ENCODE measurements at regions not wholly inside any gene's neighbourhood (a gene's known extent, or its start where the extent isn't known, plus 50 kb on each side); places are given as distances from the start of the nearest gene placed in this dataset.

DNA sequence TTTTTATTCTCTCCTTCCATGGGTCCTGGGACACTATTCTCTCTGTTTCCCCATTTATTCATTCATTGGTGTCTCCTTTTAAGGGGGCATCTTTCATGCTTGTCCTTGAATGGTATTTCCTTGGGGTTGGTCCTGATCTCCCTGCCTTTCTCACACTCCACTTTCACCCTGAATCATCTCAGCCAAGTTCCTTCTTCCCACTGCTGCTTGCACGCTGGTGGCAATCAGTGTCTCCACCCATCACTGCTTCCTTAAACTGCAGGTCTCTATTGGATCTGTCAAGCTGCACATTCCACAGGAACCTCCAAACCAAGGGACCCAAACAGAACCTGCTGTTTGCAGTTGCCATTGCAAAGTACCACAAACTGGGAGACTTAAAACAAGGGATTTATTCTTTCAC is 89.3 kb upstream of the SDK2 start:
- ChIA-PET CTCF (no interaction called here), POLR2A (no interaction called here)
- Histone ChIP-seq H3K4me3 (ENCODE audit: low read depth, low read length) (no peak overlapping the region), H3K27me3 (ENCODE audit: control insufficient read depth, insufficient read depth, low read length) (no peaks in the 10 kb centered on the region), H3K36me3 (ENCODE audit: control insufficient read depth, insufficient read depth, low read length) (no peaks in the 10 kb centered on the region)
- no peak for DNase-seq (ENCODE audit: low read depth)
- TF ChIP-seq, protein P1, sequence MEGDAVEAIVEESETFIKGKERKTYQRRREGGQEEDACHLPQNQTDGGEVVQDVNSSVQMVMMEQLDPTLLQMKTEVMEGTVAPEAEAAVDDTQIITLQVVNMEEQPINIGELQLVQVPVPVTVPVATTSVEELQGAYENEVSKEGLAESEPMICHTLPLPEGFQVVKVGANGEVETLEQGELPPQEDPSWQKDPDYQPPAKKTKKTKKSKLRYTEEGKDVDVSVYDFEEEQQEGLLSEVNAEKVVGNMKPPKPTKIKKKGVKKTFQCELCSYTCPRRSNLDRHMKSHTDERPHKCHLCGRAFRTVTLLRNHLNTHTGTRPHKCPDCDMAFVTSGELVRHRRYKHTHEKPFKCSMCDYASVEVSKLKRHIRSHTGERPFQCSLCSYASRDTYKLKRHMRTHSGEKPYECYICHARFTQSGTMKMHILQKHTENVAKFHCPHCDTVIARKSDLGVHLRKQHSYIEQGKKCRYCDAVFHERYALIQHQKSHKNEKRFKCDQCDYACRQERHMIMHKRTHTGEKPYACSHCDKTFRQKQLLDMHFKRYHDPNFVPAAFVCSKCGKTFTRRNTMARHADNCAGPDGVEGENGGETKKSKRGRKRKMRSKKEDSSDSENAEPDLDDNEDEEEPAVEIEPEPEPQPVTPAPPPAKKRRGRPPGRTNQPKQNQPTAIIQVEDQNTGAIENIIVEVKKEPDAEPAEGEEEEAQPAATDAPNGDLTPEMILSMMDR (IDR thresholded peaks at IDR 0.05; ENCODE audit: insufficient read depth, low read depth, low read length): no peak

DNA sequence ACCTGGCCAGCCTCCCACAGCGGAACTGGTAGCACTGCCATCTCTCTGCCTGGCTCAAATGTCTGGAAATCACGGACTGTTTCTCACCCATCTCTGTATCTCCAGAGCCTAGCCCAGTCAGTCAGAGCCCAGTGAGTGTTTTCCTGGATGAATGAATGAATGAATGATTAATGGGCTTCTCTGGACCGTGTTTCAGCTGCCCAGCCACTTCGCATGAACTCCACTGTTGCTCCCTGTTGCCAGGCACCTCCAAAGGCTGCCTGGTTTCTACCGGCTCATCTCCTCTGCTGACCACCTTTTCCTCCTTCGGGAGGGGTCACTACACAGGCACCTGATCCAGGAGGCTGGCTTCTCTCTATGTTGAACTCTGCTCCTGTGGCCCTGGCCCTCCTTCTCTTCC is 91.0 kb upstream of the SDK2 start:
- Histone ChIP-seq H3K4me3 (ENCODE audit: low read depth, low read length) (no peak overlapping the region), H3K27me3 (ENCODE audit: control insufficient read depth, insufficient read depth, low read length) (no peaks in the 10 kb centered on the region), H3K36me3 (ENCODE audit: control insufficient read depth, insufficient read depth, low read length) (no peaks in the 10 kb centered on the region)
- TF ChIP-seq, protein P1 (IDR thresholded peaks at IDR 0.05; ENCODE audit: insufficient read depth, low read depth, low read length): no peak
- ChIA-PET CTCF (no interaction called here), POLR2A (no interaction called here)
- no peak for DNase-seq (ENCODE audit: low read depth)

DNA sequence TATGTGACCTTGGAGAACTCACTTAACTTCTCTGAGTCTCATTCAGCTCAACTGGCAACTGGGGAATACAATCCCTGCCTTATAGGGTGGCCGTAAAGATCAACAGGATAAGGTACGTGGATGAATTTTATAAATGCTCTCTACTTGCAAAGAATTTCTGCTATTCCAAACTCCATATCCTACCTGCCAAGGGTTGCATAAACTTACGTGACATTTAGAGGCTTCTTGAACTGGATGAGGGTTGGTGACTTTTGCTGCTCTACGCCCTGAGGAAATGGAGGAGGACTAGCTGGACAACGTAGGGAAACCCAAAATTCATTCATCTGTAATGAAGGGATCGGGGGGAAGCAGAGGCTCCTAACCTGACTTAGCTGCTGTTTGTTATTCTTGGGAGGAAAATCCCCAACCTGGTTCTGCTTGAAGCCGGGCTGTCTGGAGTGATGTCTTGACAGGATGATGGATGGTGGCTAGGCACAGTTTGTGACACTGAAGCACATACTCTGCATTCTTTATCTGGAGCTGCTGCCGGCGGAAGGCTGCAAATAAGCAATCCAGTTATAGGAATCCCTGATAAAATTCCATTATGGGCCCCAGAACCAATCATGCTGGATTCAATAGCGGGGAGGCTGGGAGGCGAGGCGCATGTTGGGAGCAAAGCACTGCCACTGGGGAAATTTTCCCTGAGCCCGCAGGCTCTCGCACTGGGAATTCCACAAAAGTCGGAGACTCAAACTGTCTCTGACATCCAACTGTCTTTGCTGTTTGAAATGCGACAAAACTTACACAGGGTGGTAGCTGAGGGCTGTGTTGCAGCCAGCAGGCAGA is 94.7 kb upstream of the SDK2 start:
- TF ChIP-seq, protein P1 (IDR thresholded peaks at IDR 0.05; ENCODE audit: insufficient read depth, low read depth, low read length): no peak
- Histone ChIP-seq H3K27me3 (ENCODE audit: control insufficient read depth, insufficient read depth, low read length) (no peaks in the 10 kb centered on the region), H3K4me3 (ENCODE audit: low read depth, low read length) (no peak overlapping the region), H3K36me3 (ENCODE audit: control insufficient read depth, insufficient read depth, low read length) (no peaks in the 10 kb centered on the region)
- DNase-seq (ENCODE audit: low read depth): no peak
- ChIA-PET CTCF (no interaction called here), POLR2A (no interaction called here)

DNA sequence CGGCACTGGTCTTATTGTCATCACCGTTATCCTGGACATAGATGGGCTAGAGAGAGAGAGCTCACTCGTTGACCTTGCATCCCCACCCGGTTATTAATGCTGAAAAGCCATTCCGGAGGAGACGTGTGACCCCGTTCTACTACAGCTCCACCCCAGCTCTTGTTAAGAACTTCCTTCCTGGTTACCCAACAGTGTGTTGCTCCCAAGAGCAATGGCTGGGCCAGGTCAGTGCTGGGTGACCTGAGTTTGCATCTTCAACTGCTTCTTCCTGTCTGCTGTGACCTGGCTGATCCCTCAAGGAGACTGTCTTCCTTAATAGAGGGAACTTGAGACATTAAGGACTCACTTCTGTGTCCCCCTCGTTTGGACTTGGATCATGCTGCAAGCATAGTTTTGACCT is 96.1 kb upstream of the SDK2 start:
- Histone ChIP-seq H3K36me3 (ENCODE audit: control insufficient read depth, insufficient read depth, low read length) (no peaks in the 10 kb centered on the region), H3K27me3 (ENCODE audit: control insufficient read depth, insufficient read depth, low read length) (no peaks in the 10 kb centered on the region), H3K4me3 (ENCODE audit: low read depth, low read length) (no peak overlapping the region)
- TF ChIP-seq, protein P1 (IDR thresholded peaks at IDR 0.05; ENCODE audit: insufficient read depth, low read depth, low read length): no peak
- ChIA-PET POLR2A (no interaction called here), CTCF (no interaction called here)
- no peak for DNase-seq (ENCODE audit: low read depth)

DNA sequence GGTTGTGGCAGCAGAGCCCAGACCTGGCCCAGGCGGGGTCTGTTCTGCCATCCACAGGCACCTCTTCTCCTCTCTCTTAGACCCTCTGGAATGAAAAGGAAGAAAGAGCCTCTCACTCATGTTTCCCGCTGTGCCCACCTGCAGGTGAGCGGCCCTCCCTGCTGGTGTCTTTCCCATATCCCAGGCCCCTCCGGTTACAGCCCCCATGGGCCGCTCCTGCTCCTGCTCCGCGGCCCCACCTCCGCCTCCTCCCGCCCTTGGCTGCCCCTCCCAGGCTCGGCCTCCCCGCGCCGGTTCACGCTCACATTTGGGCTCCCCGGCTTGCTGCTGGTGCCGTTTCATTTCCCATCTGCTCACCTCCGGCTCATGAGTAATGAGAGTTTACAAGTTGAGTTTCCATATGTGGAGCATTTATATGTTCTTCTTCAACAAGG is 98.7 kb upstream of the SDK2 start:
- TF ChIP-seq, protein P1 (IDR thresholded peaks at IDR 0.05; ENCODE audit: insufficient read depth, low read depth, low read length): no peak
- DNase-seq (ENCODE audit: low read depth): no peak
- Histone ChIP-seq H3K36me3 (ENCODE audit: control insufficient read depth, insufficient read depth, low read length) (no peaks in the 10 kb centered on the region), H3K4me3 (ENCODE audit: low read depth, low read length) (no peak overlapping the region), H3K27me3 (ENCODE audit: control insufficient read depth, insufficient read depth, low read length) (no peaks in the 10 kb centered on the region)
- ChIA-PET CTCF (no interaction called here), POLR2A (no interaction called here)
